GM21526 (cell line): ENCODE measurements at regions not wholly inside any gene's neighbourhood (a gene's known extent, or its start where the extent isn't known, plus 50 kb on each side); places are given as distances from the start of the nearest gene placed in this dataset.

Experiments
- ATAC-seq: cut with Tn5 transposase; IDR thresholded peaks from one replicate; pipeline ENCODE4 v1.9.1; 2021; ENCODE audit warnings: moderate library complexity; ENCODE audit not compliant: unreplicated experiment, low FRiP score

DNA sequence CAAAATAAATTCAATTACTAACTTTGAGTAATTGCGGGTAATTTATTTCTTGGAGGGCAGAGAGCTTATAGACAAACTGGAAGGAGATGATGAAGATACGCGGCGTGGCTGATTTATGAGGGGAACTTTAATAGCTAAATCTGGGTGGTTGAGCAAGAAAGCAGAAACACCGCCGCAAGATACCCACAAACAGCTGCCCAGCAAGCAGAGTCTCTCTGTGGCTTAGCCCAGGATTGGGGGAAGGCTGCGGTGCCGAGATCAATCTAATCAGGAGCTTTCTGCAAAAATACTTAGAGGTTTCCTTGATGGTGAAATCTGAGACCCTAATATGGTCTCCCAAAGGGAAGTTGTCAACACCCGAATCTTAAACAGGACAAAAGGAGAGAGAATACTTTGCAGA is 94.9 kb upstream of the MGMT start:
- no peak for ATAC-seq

DNA sequence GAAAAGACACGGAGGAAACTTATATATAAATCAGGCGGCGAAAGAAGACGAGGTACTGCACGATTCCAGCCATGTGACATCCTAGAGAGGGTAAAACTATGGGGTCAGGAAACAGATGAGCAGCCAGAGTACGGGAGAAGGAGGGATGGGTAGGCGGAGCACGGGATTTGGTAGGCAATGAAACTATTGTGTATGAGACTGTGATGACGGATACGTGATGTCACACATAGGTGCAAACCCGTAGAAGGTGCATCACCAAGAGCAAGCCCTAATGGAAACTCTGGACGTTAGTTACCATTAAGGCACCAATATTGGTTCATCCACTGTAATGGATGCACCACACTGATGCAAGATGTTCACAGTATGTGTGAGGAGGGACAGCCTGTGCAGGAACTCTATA is 93.8 kb upstream of the MGMT start:
- no peak for ATAC-seq

DNA sequence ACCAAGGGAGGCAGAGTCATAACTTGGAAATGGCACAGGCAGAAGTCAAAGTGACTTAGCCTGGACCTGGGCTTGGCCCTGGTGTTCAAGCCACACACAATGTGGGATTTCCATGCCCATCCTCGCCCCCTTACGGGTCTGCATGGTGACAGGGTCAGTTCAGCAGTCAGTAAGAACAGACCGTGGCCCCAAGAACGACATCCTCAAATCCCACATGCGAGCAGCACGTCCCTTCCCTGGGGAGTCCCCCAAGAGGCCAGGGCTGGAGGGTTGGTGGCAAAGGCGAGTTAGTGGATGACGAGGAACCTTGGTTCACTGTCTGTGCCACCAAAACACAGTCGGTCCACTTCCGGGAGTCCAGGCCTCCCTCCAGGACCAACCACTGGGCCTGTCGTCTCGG is 93.3 kb upstream of the MGMT start:
- ATAC-seq: no peak

DNA sequence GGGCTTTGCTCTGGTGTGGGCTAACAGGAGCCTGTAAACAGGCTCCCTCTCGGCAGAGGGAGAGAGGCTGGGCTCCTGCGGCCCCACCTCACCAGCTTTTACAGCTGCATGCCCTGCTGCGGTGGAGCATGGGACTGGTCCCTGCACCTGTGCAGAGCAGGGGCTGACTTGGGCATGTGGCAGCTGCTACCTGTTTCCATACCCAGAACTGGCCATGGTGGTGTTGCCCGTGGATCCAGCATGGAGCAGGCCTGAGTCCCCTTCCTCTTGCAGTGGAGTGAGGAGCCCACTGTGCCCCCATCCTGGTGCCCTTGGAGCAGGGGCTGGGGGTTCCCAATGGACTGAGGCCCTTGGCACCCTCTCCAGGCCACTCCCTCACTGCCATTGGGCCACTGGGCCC is 91.9 kb upstream of the MGMT start:
- no peak for ATAC-seq

GRCh38 chr10:129375912-129376311 is 91.1 kb upstream of the MGMT start:
- no peak for ATAC-seq

DNA sequence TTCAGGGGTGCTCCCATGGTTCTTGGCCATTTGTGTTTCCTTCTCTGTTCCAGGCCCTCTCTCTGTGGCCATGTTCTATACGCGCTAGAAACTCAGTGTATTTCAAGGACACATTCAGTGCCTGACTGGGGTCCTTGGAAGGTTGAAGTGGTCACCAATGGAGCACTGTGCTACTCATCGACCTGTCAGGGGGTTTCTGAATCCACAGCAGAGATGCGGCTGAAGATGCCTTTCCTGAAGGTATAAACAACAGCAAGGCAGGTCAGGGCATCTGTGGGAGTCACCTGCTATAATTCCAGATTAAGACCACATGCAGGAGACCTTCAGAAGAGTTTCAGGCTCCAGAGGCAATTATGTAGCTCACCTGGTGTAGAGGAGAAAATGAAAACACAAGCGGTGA is 86.8 kb upstream of the MGMT start:
- no peak for ATAC-seq

DNA sequence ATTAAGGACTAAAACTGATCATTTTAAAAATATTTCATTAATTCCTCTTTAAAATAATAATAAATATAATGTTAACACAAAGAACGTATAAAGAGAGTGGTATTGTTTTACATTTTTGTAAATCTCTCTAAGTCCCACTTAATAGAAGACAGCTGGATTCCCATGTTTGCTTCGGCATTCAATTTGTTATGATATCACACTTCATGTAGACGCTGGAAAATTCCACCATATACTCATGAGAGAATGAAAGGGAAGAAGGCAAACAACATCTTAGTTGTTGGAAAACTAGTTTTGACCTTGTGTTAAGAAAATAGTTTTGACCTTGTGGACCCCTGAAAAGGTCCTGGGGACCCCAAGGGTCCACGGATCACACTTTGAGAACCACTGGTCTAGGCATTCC is 85.3 kb upstream of the MGMT start:
- ATAC-seq: no peak

DNA sequence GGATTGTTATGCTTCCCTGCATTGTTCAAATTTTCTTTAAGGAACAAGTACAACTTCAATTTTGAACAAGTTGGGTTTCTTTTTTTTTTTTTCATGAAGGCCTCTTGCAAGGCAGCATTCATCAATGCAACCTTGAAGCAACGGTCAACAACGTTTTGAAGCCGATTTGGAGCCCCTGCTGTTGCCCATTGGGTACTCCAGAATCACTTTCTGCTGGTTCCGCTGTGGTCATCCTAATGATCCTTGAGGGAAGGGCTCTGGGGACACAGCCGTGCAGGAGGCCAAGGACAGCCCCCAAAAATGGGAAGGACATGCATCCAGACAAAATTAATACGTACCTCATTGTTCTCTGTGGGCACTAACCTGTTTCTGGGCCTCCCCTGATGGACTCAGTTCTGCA is 84.6 kb upstream of the MGMT start:
- no peak for ATAC-seq

GRCh38 chr10:129383651-129384050 is 83.4 kb upstream of the MGMT start:
- no peak for ATAC-seq

DNA sequence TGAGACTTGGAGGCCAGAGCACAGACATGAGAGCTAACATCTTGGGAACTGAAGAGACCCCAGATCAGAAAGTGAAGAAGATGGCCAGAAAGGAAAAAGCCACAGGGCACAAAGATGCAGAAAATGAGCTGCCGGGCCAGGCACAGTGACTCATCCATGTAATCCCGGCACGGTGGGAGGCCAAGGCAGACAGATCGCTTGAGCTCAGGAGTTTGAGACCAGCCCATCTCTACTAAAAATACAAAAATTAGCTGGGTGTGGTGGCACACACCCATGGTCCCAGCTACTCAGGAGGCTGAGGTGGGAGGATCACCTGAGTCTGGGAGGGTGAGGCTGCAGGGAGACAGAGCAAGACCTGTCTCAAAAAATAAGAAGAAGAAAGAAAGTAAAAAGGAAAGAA is 81.4 kb upstream of the MGMT start:
- ATAC-seq: no peak

GRCh38 chr10:129386415-129387257 is 80.4 kb upstream of the MGMT start:
- ATAC-seq: no peak

DNA sequence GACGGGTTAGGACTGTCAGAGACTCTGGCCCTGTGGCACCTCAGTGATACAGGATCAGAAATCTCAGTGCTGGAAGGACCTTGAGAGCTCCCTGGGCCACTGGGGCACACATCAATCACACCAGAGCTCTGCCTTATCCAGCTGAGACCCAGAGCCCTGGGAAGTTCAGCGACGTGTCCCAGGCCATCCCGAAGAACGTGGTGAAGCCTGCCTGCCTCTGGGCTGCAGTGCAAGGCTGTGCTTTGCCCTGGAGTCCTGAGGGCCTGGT is 79.8 kb upstream of the MGMT start:
- ATAC-seq: no peak

DNA sequence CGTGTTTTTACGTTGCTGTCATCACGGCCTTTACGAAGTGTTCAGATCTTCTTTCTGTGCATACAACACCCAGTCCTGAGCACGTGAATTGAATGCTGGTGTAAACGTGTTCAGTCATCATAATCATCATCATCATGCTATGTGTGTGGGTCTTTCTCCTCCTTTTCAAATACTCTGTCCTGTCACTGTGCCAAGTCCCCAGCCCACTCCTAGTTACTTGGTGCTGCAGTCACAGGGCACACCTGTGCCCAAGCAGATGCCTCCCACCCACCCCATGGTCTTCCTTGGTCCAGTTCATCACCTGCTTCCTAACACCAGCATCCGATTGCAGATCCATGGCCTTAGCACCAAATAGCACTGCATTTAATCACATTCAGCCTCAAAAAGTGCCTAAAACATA is 78.6 kb upstream of the MGMT start:
- ATAC-seq: no peak

DNA sequence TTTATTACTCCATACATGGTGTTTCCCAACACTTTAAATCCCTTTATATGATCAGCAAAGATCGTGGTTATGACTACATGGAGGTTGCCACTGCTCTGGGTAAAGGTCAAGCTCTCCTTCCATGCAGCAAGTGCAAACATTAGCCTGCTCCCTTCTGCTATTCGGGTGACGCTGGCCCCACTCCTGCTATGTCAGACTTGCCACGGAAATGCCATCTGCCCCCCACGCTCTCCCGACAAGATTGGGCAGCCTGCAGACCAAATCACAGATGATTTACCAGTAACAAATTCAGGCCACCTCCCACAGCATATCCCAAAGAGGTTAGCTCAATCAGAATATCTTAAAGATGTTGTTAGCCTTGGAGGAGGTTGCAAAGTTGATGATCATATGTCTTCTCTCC is 77.8 kb upstream of the MGMT start:
- ATAC-seq: no peak

GRCh38 chr10:129390147-129390546 is 76.9 kb upstream of the MGMT start:
- no peak for ATAC-seq

DNA sequence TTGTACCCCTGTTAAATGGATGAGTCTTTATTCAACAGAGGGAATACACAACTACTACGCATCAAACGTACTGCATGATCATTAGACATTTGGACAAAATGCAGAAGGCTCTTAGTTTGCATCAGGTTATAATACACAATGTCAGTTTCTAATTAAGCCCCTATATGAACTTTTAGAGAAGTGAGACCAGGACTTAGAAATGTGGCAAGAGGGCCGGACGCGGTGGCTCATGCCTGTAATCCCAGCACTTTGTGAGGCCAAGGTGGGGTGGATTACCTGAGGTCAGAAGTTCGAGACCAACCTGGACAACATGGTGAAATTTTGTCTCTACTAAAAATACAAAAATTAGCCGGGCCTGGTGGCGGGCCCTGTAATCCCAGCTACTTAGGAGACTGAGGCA is 76.3 kb upstream of the MGMT start:
- ATAC-seq: no peak

GRCh38 chr10:129391464-129391863 is 75.6 kb upstream of the MGMT start:
- ATAC-seq: no peak

DNA sequence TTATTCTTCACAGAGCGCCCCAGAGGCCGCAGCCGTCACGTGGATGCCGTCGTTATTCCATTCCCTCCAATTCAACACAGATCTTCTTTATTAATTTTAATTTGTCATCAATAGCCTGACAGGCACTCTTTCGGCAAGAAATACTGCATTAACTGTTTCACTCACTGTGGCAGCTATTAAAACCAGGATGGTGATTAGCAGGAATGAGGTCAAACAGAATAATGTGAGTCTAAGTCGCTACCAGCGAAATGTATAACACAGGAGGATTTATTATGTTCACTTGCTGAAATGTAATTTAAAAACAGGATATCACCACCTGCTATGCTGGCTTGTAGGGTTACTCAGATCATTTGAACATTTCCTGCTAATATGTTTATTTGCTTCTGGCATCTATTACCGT is 74.2 kb upstream of the MGMT start:
- no peak for ATAC-seq

GRCh38 chr10:129393812-129394211 is 73.2 kb upstream of the MGMT start:
- no peak for ATAC-seq

DNA sequence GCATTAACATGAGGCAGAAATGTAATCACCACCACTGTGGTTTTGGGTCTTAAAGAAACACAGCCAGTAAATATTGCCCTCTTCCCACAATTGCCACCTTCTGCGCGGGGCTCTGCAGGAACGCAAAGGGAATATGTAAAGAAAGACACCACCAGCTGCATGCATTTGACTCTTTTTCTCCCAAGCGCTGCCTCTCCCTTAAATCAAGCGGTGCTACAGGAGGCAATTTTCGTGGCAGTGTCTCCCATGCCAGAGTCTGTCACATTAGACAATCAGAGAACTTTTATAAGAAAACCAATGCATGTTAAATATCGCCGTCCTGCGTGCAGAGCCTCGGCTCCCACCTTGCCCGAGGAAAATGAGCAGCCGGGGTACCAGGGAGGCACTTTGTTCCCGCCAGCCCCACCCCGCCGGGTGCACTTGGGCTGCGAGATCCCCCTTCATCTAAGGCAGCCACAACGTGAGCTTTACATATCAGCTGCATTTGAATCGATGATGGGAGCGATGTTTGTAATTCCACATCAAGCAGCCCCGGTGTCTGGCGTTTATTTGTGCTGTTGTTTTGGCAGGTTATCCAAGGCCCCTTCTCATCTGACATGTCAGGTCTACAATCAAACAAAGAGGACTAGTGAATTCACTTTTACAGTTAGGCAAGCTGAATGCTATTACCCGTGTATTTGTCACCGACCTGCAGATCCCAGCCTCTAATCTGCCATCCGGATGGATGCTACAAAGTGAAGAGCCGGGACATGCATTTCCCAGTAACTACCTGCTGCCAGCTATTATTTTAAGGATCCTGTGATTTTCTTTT is 72.3 kb upstream of the MGMT start:
- ATAC-seq: no peak

GRCh38 chr10:129396021-129396722 is 70.9 kb upstream of the MGMT start:
- no peak for ATAC-seq
